HG02763 (cell line): ENCODE measurements at regions not wholly inside any gene's neighbourhood (a gene's known extent, or its start where the extent isn't known, plus 50 kb on each side); places are given as distances from the start of the nearest gene placed in this dataset.

Source experiments
- ATAC-seq: cut with Tn5 transposase; IDR thresholded peaks from one replicate; pipeline ENCODE4 v1.9.1; 2021; ENCODE audit warnings: mild to moderate bottlenecking, moderate library complexity; ENCODE audit not compliant: unreplicated experiment

GRCh38 chr2:129738799-129739198 is 240.7 kb upstream of the RAB6C start:
- no peak for ATAC-seq

- ATAC-seq = no peak
Observed at GRCh38 chr2:129740504-129740903, 239.0 kb upstream of the RAB6C start.

GRCh38 chr2:129741165-129741564 is 238.3 kb upstream of the RAB6C start:
- no peak for ATAC-seq

GRCh38 chr2:129741623-129742022 is 237.8 kb upstream of the RAB6C start:
- no peak for ATAC-seq

GRCh38 chr2:129742415-129743180 is 236.9 kb upstream of the RAB6C start:
- ATAC-seq = no peak

GRCh38 chr2:129744141-129744540 is 235.3 kb upstream of the RAB6C start:
- ATAC-seq = no peak

- ATAC-seq = no peak
Observed at GRCh38 chr2:129744649-129745048, 234.8 kb upstream of the RAB6C start.

GRCh38 chr2:129747500-129748125 is 231.9 kb upstream of the RAB6C start:
- no peak for ATAC-seq

GRCh38 chr2:129748250-129748649 is 231.2 kb upstream of the RAB6C start:
- ATAC-seq = no peak

GRCh38 chr2:129748653-129749052 is 230.8 kb upstream of the RAB6C start:
- no peak for ATAC-seq

- ATAC-seq = no peak
Observed at GRCh38 chr2:129751409-129751808, 228.1 kb upstream of the RAB6C start.

GRCh38 chr2:129752176-129752575 is 227.3 kb upstream of the RAB6C start:
- ATAC-seq = no peak

- ATAC-seq = no peak
Observed at GRCh38 chr2:129752686-129753085, 226.8 kb upstream of the RAB6C start.

GRCh38 chr2:129753261-129753660 is 226.2 kb upstream of the RAB6C start:
- ATAC-seq = no peak

- no peak for ATAC-seq
Observed at GRCh38 chr2:129754421-129754820, 225.0 kb upstream of the RAB6C start.

- ATAC-seq = no peak
Observed at GRCh38 chr2:129754831-129755230, 224.6 kb upstream of the RAB6C start.

GRCh38 chr2:129755786-129756185 is 223.7 kb upstream of the RAB6C start:
- no peak for ATAC-seq

- no peak for ATAC-seq
Observed at GRCh38 chr2:129756276-129756675, 223.2 kb upstream of the RAB6C start.

GRCh38 chr2:129757366-129757914 is 222.0 kb upstream of the RAB6C start:
- ATAC-seq = no peak

GRCh38 chr2:129757915-129758783 is 221.3 kb upstream of the RAB6C start:
- ATAC-seq = no peak

- no peak for ATAC-seq
Observed at GRCh38 chr2:129758784-129759471, 220.5 kb upstream of the RAB6C start.
